GM21360 (cell line): ENCODE measurements at regions not wholly inside any gene's neighbourhood (a gene's known extent, or its start where the extent isn't known, plus 50 kb on each side); places are given as distances from the start of the nearest gene placed in this dataset.
"Not testable (repeated sequence)": the region's sequence is repeated elsewhere in the genome, so short reads cannot be mapped to it uniquely, and the experiment has no call there.

Experiments
- ATAC-seq: cut with Tn5 transposase; IDR thresholded peaks from one replicate; pipeline ENCODE4 v1.9.1; 2021; ENCODE audit warnings: mild to moderate bottlenecking, moderate library complexity; ENCODE audit not compliant: unreplicated experiment

- ATAC-seq, result peak; percentile 80
These were observed 56.7 kb upstream of the GOLGA8R start for GRCh38 chr15:30470601-30471365.

GRCh38 chr15:30471366-30471749 lies 57.3 kb upstream of the GOLGA8R start:
- ATAC-seq, result not testable (repeated sequence)

- ATAC-seq, result not testable (repeated sequence)
These were observed 57.9 kb upstream of the GOLGA8R start for GRCh38 chr15:30471817-30472551.

- ATAC-seq, result not testable (repeated sequence)
These were observed 67.0 kb upstream of the GOLGA8Q start for GRCh38 chr15:30484887-30485286.

- not testable (repeated sequence) for ATAC-seq
These were observed 62.6 kb upstream of the GOLGA8Q start for GRCh38 chr15:30489237-30489636.

- not testable (repeated sequence) for ATAC-seq
These were observed 61.5 kb upstream of the GOLGA8Q start for GRCh38 chr15:30490334-30490733.

- not testable (repeated sequence) for ATAC-seq
These were observed 57.9 kb upstream of the GOLGA8Q start for GRCh38 chr15:30493947-30494346.

- not testable (repeated sequence) for ATAC-seq
These were observed 54.6 kb upstream of the GOLGA8Q start for GRCh38 chr15:30497275-30497674.

GRCh38 chr15:30499233-30499632 lies 52.6 kb upstream of the GOLGA8Q start:
- not testable (repeated sequence) for ATAC-seq

GRCh38 chr15:30500511-30500910 lies 51.3 kb upstream of the GOLGA8Q start:
- ATAC-seq, result not testable (repeated sequence)
